WTC11 (cell line): ENCODE measurements at regions not wholly inside any gene's neighbourhood (a gene's known extent, or its start where the extent isn't known, plus 50 kb on each side); places are given as distances from the start of the nearest gene placed in this dataset.
A peak's percentile ranks its signal among the peaks of the same experiment; 100 is the strongest.

ENCODE experiments used
- ATAC-seq: fragments of 200-7000 bp; cut with Tn5 transposase; 2 replicates; pipeline ENCODE4 v1.10.0; 2021; ENCODE audit warnings: mild to moderate bottlenecking, moderate library complexity
- CTCF ChIA-PET: fragments of 300-600 bp; sonication (Branson Sonifier 250); formaldehyde crosslinking; loops from one replicate; lab custom pipeline; 2021; ENCODE audit warnings: antibody characterized with exemption; lab: Charles Lee
- POLR2A ChIA-PET: fragments of 350-600 bp; sonication (Branson Sonifier 250); formaldehyde crosslinking; loops from one replicate; lab custom pipeline; 2021; ENCODE audit warnings: antibody characterized with exemption; lab: Charles Lee
- DNase-seq: peaks from one replicate; pipeline ENCODE4 v3.0.0; 2021; ENCODE audit warnings: low spot score
- H3K27ac Mint-ChIP-seq: 2 replicates; pipeline ENCODE4 v1.8.0; 2021; ENCODE audit warnings: mixed read lengths
- H3K27me3 Mint-ChIP-seq: 2 replicates; pipeline ENCODE4 v1.8.0; 2021; ENCODE audit warnings: low read depth, mild to moderate bottlenecking, moderate library complexity, mixed read lengths
- H3K36me3 Mint-ChIP-seq: 2 replicates; pipeline ENCODE4 v1.8.0; 2021; ENCODE audit warnings: mixed read lengths
- H3K4me1 Mint-ChIP-seq: 2 replicates; pipeline ENCODE4 v1.8.0; 2022; ENCODE audit warnings: mixed read lengths
- H3K4me3 Mint-ChIP-seq: 2 replicates; pipeline ENCODE4 v1.8.0; 2021; ENCODE audit warnings: mild to moderate bottlenecking, moderate library complexity, mixed read lengths
- H3K9me3 Mint-ChIP-seq: 2 replicates; pipeline ENCODE4 v1.8.0; 2021; ENCODE audit warnings: mixed read lengths
- CREM ChIP-seq: sonication (generic); formaldehyde crosslinking; IDR thresholded peaks from 2 replicates; pipeline ENCODE4 v1.8.1; 2022; ENCODE audit warnings: mild to moderate bottlenecking, missing genetic modification reagents, moderate library complexity
- GRHL2 ChIP-seq: fragments of 250-450 bp; sonication (Bioruptor Pico); IDR thresholded peaks from 2 replicates; pipeline ENCODE4 v1.8.0; 2022; ENCODE audit warnings: mild to moderate bottlenecking, moderate library complexity; ENCODE audit not compliant: insufficient replicate concordance, severe bottlenecking
- GTF2I ChIP-seq: fragments of 250-450 bp; sonication (Bioruptor Pico); conservative IDR thresholded peaks from 2 replicates; pipeline ENCODE4 v1.4.0; 2021; ENCODE audit warnings: mild to moderate bottlenecking
- MXD4 ChIP-seq: fragments of 250-450 bp; sonication (Bioruptor Pico); IDR thresholded peaks from 2 replicates; pipeline ENCODE4 v1.8.0; 2021; ENCODE audit warnings: mild to moderate bottlenecking, moderate library complexity, borderline replicate concordance
- NFATC4 ChIP-seq: fragments of 250-450 bp; sonication (Bioruptor Pico); IDR thresholded peaks from 2 replicates; pipeline ENCODE4 v1.9.0; 2021; ENCODE audit warnings: mild to moderate bottlenecking
- NFE2L1 ChIP-seq: sonication (generic); formaldehyde crosslinking; IDR thresholded peaks from 2 replicates; pipeline ENCODE4 v1.8.1; 2023; ENCODE audit warnings: missing genetic modification reagents
- NR2C2 ChIP-seq: sonication (generic); formaldehyde crosslinking; IDR thresholded peaks from 2 replicates; pipeline ENCODE4 v1.8.0; 2022; ENCODE audit warnings: mild to moderate bottlenecking, missing genetic modification reagents
- SMAD3 ChIP-seq: sonication (generic); formaldehyde crosslinking; IDR thresholded peaks from 2 replicates; pipeline ENCODE4 v1.8.0; 2022; ENCODE audit warnings: missing genetic modification reagents, mild to moderate bottlenecking, borderline replicate concordance
- SMAD4 ChIP-seq: sonication (generic); formaldehyde crosslinking; IDR thresholded peaks from 2 replicates; pipeline ENCODE4 v1.8.0; 2022; ENCODE audit warnings: mild to moderate bottlenecking, missing genetic modification reagents
- SP1 ChIP-seq: sonication (generic); formaldehyde crosslinking; conservative IDR thresholded peaks from 2 replicates; pipeline ENCODE4 v1.8.1; 2022; ENCODE audit warnings: missing genetic modification reagents
- TP53 ChIP-seq: sonication (generic); formaldehyde crosslinking; IDR thresholded peaks from 2 replicates; pipeline ENCODE4 v1.8.1; 2023; ENCODE audit warnings: mild to moderate bottlenecking, missing genetic modification reagents
- ZNF121 ChIP-seq: sonication (generic); formaldehyde crosslinking; IDR thresholded peaks from 2 replicates; pipeline ENCODE4 v1.8.0; 2023; ENCODE audit warnings: missing genetic modification reagents
- ZNF138 ChIP-seq: sonication (generic); formaldehyde crosslinking; conservative IDR thresholded peaks from 2 replicates; pipeline ENCODE4 v1.8.1; 2022; ENCODE audit warnings: mild to moderate bottlenecking, moderate library complexity, missing genetic modification reagents
- ZNF263 ChIP-seq: sonication (generic); formaldehyde crosslinking; IDR thresholded peaks from 2 replicates; pipeline ENCODE4 v1.8.1; 2022; ENCODE audit warnings: low read depth, mild to moderate bottlenecking, moderate library complexity, missing genetic modification reagents
- ZNF317 ChIP-seq: sonication (generic); formaldehyde crosslinking; IDR thresholded peaks from 2 replicates; pipeline ENCODE4 v1.8.1; 2023; ENCODE audit warnings: low read depth, mild to moderate bottlenecking, moderate library complexity, missing genetic modification reagents, borderline replicate concordance
- ZNF396 ChIP-seq: fragments of 250-450 bp; sonication (Bioruptor Pico); IDR thresholded peaks from 2 replicates; pipeline ENCODE4 v1.8.0; 2021; ENCODE audit warnings: mild to moderate bottlenecking, moderate library complexity, borderline replicate concordance
- ZNF423 ChIP-seq: fragments of 250-450 bp; sonication (Bioruptor Pico); IDR thresholded peaks from 2 replicates; pipeline ENCODE4 v2.1.2; 2022; ENCODE audit warnings: mild to moderate bottlenecking, moderate library complexity
- TF ChIP-seq, protein P1 (sequence below): sonication (generic); formaldehyde crosslinking; IDR thresholded peaks from 2 replicates; pipeline ENCODE4 v1.8.0; 2022; ENCODE audit warnings: mild to moderate bottlenecking, missing genetic modification reagents
- TF ChIP-seq, protein P2 (sequence below): sonication (generic); formaldehyde crosslinking; IDR thresholded peaks from 2 replicates; pipeline ENCODE4 v1.8.0; 2023; ENCODE audit warnings: missing genetic modification reagents
- TF ChIP-seq, protein P3 (sequence below): fragments of 250-450 bp; sonication (Bioruptor Pico); IDR thresholded peaks from 2 replicates; pipeline ENCODE4 v1.9.0; 2021; ENCODE audit warnings: mild to moderate bottlenecking, borderline replicate concordance
- TF ChIP-seq, protein P4 (sequence below): fragments of 250-450 bp; sonication (Bioruptor Pico); IDR thresholded peaks from 2 replicates; pipeline ENCODE4 v1.8.0; 2021; ENCODE audit warnings: mild to moderate bottlenecking
- TF ChIP-seq, protein P5 (sequence below): fragments of 250-450 bp; sonication (Bioruptor Pico); IDR thresholded peaks from 2 replicates; pipeline ENCODE4 v1.9.0; 2021; ENCODE audit warnings: moderate library complexity, mild to moderate bottlenecking, inconsistent platforms, borderline replicate concordance
- TF ChIP-seq, protein P6 (sequence below): sonication (generic); formaldehyde crosslinking; IDR thresholded peaks from 2 replicates; pipeline ENCODE4 v1.8.1; 2023; ENCODE audit warnings: mild to moderate bottlenecking, missing genetic modification reagents

DNA sequence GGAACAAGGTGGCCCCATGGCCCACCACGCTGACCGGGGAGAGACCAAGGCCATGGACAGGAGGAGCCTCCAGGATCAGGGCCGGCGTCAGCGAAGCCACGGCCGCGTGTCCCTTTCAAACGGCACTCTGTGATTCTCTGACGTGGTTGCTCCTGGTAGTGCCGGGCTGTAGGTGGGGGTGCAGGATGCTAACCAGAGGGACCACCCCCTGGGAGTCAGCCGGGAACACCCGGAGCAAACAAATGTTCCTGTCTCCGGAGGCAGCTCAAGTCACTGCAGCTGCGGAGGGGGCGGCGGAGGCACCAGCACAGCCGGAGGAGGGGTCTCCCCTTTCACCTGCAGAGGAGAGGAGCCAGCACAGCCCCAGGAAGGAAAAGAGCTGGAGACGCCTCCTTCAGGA, 750.6 kb upstream of the SALL3 start:
- CTCF ChIA-PET, result no interaction called here
- POLR2A ChIA-PET, result no interaction called here
- H3K9me3 Mint-ChIP-seq, result peaks cover 50% of the 10 kb centered on the region
- H3K4me1 Mint-ChIP-seq, result peaks cover 7% of the 10 kb centered on the region
- DNase-seq (peak; percentile 16), ATAC-seq (peak; percentile 55; the same call in 1 of the 2 replicates)
- H3K27me3 Mint-ChIP-seq, result peaks cover 5% of the 10 kb centered on the region; the same call in 1 of the 2 replicates
- no peak overlapping the region for H3K4me3 Mint-ChIP-seq
- H3K27ac Mint-ChIP-seq, result no peak overlapping the region
- H3K36me3 Mint-ChIP-seq, result peaks cover 41% of the 10 kb centered on the region
- TF ChIP-seq GRHL2 (CRISPR knock-in tag), result no peak
- no peak for TF ChIP-seq SMAD3 (CRISPR knock-in tag)
- TF ChIP-seq, protein P1, sequence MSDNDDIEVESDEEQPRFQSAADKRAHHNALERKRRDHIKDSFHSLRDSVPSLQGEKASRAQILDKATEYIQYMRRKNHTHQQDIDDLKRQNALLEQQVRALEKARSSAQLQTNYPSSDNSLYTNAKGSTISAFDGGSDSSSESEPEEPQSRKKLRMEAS, result no peak
- no peak for TF ChIP-seq ZNF396 (CRISPR knock-in tag)
- TF ChIP-seq NR2C2 (CRISPR knock-in tag), result no peak
- no peak for TF ChIP-seq MXD4 (CRISPR knock-in tag)
- TF ChIP-seq, protein P2, sequence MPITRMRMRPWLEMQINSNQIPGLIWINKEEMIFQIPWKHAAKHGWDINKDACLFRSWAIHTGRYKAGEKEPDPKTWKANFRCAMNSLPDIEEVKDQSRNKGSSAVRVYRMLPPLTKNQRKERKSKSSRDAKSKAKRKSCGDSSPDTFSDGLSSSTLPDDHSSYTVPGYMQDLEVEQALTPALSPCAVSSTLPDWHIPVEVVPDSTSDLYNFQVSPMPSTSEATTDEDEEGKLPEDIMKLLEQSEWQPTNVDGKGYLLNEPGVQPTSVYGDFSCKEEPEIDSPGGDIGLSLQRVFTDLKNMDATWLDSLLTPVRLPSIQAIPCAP (CRISPR knock-in tag), result no peak
- no peak for TF ChIP-seq NFATC4 (CRISPR knock-in tag)
- TF ChIP-seq, protein P3, sequence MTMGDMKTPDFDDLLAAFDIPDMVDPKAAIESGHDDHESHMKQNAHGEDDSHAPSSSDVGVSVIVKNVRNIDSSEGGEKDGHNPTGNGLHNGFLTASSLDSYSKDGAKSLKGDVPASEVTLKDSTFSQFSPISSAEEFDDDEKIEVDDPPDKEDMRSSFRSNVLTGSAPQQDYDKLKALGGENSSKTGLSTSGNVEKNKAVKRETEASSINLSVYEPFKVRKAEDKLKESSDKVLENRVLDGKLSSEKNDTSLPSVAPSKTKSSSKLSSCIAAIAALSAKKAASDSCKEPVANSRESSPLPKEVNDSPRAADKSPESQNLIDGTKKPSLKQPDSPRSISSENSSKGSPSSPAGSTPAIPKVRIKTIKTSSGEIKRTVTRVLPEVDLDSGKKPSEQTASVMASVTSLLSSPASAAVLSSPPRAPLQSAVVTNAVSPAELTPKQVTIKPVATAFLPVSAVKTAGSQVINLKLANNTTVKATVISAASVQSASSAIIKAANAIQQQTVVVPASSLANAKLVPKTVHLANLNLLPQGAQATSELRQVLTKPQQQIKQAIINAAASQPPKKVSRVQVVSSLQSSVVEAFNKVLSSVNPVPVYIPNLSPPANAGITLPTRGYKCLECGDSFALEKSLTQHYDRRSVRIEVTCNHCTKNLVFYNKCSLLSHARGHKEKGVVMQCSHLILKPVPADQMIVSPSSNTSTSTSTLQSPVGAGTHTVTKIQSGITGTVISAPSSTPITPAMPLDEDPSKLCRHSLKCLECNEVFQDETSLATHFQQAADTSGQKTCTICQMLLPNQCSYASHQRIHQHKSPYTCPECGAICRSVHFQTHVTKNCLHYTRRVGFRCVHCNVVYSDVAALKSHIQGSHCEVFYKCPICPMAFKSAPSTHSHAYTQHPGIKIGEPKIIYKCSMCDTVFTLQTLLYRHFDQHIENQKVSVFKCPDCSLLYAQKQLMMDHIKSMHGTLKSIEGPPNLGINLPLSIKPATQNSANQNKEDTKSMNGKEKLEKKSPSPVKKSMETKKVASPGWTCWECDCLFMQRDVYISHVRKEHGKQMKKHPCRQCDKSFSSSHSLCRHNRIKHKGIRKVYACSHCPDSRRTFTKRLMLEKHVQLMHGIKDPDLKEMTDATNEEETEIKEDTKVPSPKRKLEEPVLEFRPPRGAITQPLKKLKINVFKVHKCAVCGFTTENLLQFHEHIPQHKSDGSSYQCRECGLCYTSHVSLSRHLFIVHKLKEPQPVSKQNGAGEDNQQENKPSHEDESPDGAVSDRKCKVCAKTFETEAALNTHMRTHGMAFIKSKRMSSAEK (CRISPR knock-in tag), result no peak
- TF ChIP-seq, protein P4, sequence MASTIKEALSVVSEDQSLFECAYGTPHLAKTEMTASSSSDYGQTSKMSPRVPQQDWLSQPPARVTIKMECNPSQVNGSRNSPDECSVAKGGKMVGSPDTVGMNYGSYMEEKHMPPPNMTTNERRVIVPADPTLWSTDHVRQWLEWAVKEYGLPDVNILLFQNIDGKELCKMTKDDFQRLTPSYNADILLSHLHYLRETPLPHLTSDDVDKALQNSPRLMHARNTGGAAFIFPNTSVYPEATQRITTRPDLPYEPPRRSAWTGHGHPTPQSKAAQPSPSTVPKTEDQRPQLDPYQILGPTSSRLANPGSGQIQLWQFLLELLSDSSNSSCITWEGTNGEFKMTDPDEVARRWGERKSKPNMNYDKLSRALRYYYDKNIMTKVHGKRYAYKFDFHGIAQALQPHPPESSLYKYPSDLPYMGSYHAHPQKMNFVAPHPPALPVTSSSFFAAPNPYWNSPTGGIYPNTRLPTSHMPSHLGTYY, result no peak
- TF ChIP-seq ZNF317 (CRISPR knock-in tag), result no peak
- TF ChIP-seq, protein P5, sequence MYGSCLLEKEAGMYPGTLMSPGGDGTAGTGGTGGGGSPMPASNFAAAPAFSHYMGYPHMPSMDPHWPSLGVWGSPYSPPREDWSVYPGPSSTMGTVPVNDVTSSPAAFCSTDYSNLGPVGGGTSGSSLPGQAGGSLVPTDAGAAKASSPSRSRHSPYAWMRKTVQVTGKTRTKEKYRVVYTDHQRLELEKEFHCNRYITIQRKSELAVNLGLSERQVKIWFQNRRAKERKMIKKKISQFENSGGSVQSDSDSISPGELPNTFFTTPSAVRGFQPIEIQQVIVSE (CRISPR knock-in tag), result no peak
- TF ChIP-seq SP1 (CRISPR knock-in tag), result no peak
- no peak for TF ChIP-seq ZNF121 (CRISPR knock-in tag)
- no peak for TF ChIP-seq ZNF423
- no peak for TF ChIP-seq CREM (CRISPR knock-in tag)
- no peak for TF ChIP-seq ZNF263
- no peak for TF ChIP-seq SMAD4 (CRISPR knock-in tag)

DNA sequence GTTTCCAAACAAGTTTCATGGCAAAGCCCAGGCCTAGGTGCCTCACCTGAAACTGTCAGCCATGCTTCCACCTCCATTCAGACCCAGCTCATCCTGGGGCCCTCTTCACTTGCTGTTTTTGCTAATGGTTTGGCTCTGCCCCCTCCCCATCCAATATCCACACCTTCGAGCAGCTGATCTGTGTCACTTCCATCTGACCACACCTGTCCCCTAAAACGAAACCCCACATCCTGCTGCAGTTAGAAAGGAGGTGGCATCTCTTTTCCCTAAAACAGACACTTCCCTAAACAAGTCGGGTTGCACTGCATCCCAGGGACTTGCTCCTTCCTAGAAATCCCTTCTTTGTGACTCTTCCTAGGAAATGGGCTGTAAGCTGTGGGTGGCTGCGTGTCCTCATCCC, 748.7 kb upstream of the SALL3 start:
- no peak for ATAC-seq
- peaks cover 3% of the 10 kb centered on the region for H3K4me1 Mint-ChIP-seq
- TF ChIP-seq, protein P6, sequence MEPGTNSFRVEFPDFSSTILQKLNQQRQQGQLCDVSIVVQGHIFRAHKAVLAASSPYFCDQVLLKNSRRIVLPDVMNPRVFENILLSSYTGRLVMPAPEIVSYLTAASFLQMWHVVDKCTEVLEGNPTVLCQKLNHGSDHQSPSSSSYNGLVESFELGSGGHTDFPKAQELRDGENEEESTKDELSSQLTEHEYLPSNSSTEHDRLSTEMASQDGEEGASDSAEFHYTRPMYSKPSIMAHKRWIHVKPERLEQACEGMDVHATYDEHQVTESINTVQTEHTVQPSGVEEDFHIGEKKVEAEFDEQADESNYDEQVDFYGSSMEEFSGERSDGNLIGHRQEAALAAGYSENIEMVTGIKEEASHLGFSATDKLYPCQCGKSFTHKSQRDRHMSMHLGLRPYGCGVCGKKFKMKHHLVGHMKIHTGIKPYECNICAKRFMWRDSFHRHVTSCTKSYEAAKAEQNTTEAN, result no peak
- TF ChIP-seq GTF2I (CRISPR knock-in tag) (no peak), TP53 (CRISPR knock-in tag) (no peak), ZNF138 (no peak), NFE2L1 (no peak)
- TF ChIP-seq, protein P5 (CRISPR knock-in tag), result no peak
- TF ChIP-seq, all 79 proteins: peak for 0
- ChIA-PET POLR2A (no interaction called here), CTCF (no interaction called here)
- H3K36me3 Mint-ChIP-seq, result peaks cover 27% of the 10 kb centered on the region
- no peak overlapping the region for H3K27ac Mint-ChIP-seq
- H3K9me3 Mint-ChIP-seq, result peaks cover 49% of the 10 kb centered on the region
- H3K27me3 Mint-ChIP-seq, result peaks cover 5% of the 10 kb centered on the region; the same call in 1 of the 2 replicates
- DNase-seq, result no peak
- H3K4me3 Mint-ChIP-seq, result no peak overlapping the region
